MCF 10A (cell line): ENCODE measurements at regions not wholly inside any gene's neighbourhood (a gene's known extent, or its start where the extent isn't known, plus 50 kb on each side); places are given as distances from the start of the nearest gene placed in this dataset.
A peak's percentile ranks its signal among the peaks of the same experiment; 100 is the strongest.

Experiments
- BruUV-seq: library from RNA; stranded (reverse); fragments of 400-500 nt; replicated peaks from 2 replicates; lab custom pipeline; 2021; lab: Mats Ljungman, UMichigan
- CTCF ChIA-PET: fragments of 300-600 bp; sonication (Branson Sonifier 250); formaldehyde crosslinking; extraction: SDS; loops from one replicate; lab custom pipeline; 2021; ENCODE audit warnings: antibody characterized with exemption, inconsistent platforms; lab: Yijun Ruan, JAX
- POLR2A ChIA-PET: fragments of 300-600, 350-650 bp; sonication (Branson Sonifier 250); formaldehyde crosslinking; extraction: SDS; loops from one replicate; lab custom pipeline; 2020; ENCODE audit warnings: antibody characterized with exemption, inconsistent platforms; lab: Yijun Ruan, JAX
- DNase-seq: peaks from one replicate; pipeline ENCODE4 v3.0.0-alpha.2; 2018; ENCODE audit not compliant: unreplicated experiment
- H3K27ac Mint-ChIP-seq: one replicate; pipeline ENCODE4 v1.8.0; 2022; ENCODE audit warnings: mild to moderate bottlenecking, low read depth, mixed read lengths; ENCODE audit not compliant: unreplicated experiment
- H3K27me3 Mint-ChIP-seq: one replicate; pipeline ENCODE4 v1.8.0; 2022; ENCODE audit warnings: mixed read lengths; ENCODE audit not compliant: insufficient read depth, unreplicated experiment
- H3K36me3 Mint-ChIP-seq: one replicate; pipeline ENCODE4 v1.8.0; 2022; ENCODE audit warnings: mild to moderate bottlenecking, moderate library complexity, mixed read lengths; ENCODE audit not compliant: insufficient read depth, unreplicated experiment
- H3K4me1 Mint-ChIP-seq: one replicate; pipeline ENCODE4 v1.8.0; 2022; ENCODE audit warnings: mixed read lengths; ENCODE audit not compliant: insufficient read depth, unreplicated experiment
- H3K4me3 Mint-ChIP-seq: one replicate; pipeline ENCODE4 v1.8.0; 2022; ENCODE audit warnings: mild to moderate bottlenecking, moderate library complexity, mixed read lengths; ENCODE audit not compliant: unreplicated experiment
- H3K9me3 Mint-ChIP-seq: one replicate; pipeline ENCODE4 v1.8.0; 2022; ENCODE audit warnings: mixed read lengths; ENCODE audit not compliant: unreplicated experiment
- intact Hi-C: fragments of 100-400 bp; cut with micrococcal nuclease; formaldehyde crosslinking; loops from 2 replicates; pipeline ENCODE4 v1.14.1; 2022
- TF ChIP-seq, protein P1 (sequence below): fragments of 200-600 bp; IDR thresholded peaks from one replicate; pipeline ENCODE4 v1.8.0; 2022; ENCODE audit warnings: antibody characterized with exemption, mild to moderate bottlenecking; ENCODE audit not compliant: unreplicated experiment

GRCh38 chr5:93192683-93193082 is 388.3 kb downstream of the NR2F1-AS1 start:
- H3K4me3 Mint-ChIP-seq = no peak overlapping the region
- H3K4me1 Mint-ChIP-seq = peaks cover 26% of the 10 kb centered on the region
- DNase-seq = no peak
- H3K36me3 Mint-ChIP-seq = no peaks in the 10 kb centered on the region
- intact Hi-C loops = loop anchor here (1.0 kb wide), 1 partner anchor 157 kb away; no protein-coding TSS in a partner anchor
- no TSS peak for BruUV-seq
- TF ChIP-seq, protein P1, sequence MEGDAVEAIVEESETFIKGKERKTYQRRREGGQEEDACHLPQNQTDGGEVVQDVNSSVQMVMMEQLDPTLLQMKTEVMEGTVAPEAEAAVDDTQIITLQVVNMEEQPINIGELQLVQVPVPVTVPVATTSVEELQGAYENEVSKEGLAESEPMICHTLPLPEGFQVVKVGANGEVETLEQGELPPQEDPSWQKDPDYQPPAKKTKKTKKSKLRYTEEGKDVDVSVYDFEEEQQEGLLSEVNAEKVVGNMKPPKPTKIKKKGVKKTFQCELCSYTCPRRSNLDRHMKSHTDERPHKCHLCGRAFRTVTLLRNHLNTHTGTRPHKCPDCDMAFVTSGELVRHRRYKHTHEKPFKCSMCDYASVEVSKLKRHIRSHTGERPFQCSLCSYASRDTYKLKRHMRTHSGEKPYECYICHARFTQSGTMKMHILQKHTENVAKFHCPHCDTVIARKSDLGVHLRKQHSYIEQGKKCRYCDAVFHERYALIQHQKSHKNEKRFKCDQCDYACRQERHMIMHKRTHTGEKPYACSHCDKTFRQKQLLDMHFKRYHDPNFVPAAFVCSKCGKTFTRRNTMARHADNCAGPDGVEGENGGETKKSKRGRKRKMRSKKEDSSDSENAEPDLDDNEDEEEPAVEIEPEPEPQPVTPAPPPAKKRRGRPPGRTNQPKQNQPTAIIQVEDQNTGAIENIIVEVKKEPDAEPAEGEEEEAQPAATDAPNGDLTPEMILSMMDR = no peak
- H3K27ac Mint-ChIP-seq = no peak overlapping the region
- ChIA-PET CTCF (no interaction called here), POLR2A (no interaction called here)
- no peaks in the 10 kb centered on the region for H3K27me3 Mint-ChIP-seq
- no peaks in the 10 kb centered on the region for H3K9me3 Mint-ChIP-seq

DNA sequence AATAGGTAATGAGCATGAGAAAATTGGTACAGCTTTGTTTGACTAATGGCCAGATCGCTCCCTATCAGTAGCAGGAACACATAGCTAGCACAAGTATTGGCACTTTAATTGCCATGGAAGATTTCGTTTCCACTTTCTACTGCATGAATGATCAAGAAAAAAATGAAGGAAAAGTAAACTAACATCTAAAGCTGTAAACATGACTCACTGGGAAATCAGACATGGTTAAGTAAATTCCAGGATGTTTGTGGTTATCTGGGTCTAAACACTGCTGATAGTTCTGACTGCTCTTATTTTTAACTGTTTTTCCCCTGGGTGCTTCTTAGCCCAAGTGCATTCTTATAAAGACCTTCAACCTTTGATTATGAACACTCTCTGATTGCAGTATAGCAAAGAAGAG is 388.9 kb downstream of the NR2F1-AS1 start:
- no peak overlapping the region for H3K4me3 Mint-ChIP-seq
- intact Hi-C loops = loop anchor here (1.0 kb wide), 1 partner anchor 157 kb away; no protein-coding TSS in a partner anchor
- no peak overlapping the region for H3K27ac Mint-ChIP-seq
- DNase-seq = peak; percentile 77
- ChIA-PET POLR2A (interaction anchor here (0.6 to 1.0 kb wide), 3 partner anchors 30 to 1550 kb away, joined by 3 to 4 read pairs (median 3); no protein-coding TSS in a partner anchor), CTCF (no interaction called here)
- TF ChIP-seq, protein P1 = no peak
- H3K27me3 Mint-ChIP-seq = no peaks in the 10 kb centered on the region
- H3K36me3 Mint-ChIP-seq = no peaks in the 10 kb centered on the region
- peaks cover 26% of the 10 kb centered on the region for H3K4me1 Mint-ChIP-seq
- no TSS peak for BruUV-seq
- H3K9me3 Mint-ChIP-seq = no peaks in the 10 kb centered on the region

- TF ChIP-seq, protein P1 = no peak
- no TSS peak for BruUV-seq
- ChIA-PET POLR2A (interaction anchor here (0.7 to 1.0 kb wide), 2 partner anchors 30 to 196 kb away, joined by 3 to 4 read pairs; no protein-coding TSS in a partner anchor), CTCF (interaction anchor here (0.6 kb wide), 1 partner anchor 390 kb away, joined by 3 read pairs; the partner anchor contains the start of gene NR2F1-AS1)
- no peak overlapping the region for H3K4me3 Mint-ChIP-seq
- peaks cover 30% of the 10 kb centered on the region for H3K4me1 Mint-ChIP-seq
- DNase-seq = peak; percentile 38
- no peaks in the 10 kb centered on the region for H3K9me3 Mint-ChIP-seq
- H3K27me3 Mint-ChIP-seq = no peaks in the 10 kb centered on the region
- no peak overlapping the region for H3K27ac Mint-ChIP-seq
- intact Hi-C loops = no loop called here
- H3K36me3 Mint-ChIP-seq = no peaks in the 10 kb centered on the region
Observed at GRCh38 chr5:93191035-93191817, 389.8 kb downstream of the NR2F1-AS1 start.

DNA sequence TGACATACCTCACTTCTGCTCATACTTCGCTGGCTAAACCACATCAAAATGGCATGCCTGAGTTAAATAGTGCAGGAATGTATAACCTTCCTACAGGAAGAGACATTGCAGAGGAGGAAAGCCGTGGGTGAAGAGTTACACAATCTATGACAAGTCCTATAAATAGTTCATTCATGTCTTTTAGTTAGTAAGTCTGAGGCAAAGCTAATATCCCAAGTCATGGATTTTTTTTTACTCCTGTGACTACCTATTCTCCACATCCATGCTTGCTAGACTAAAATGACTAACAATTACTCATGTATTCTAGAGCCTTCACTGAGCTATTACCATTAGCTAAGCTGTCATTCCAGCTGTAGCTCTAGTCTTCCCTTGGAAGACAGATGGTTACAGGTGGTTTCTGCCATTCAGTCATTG is 391.3 kb downstream of the NR2F1-AS1 start:
- DNase-seq = peak; percentile 85
- CTCF ChIA-PET = interaction anchor here (0.5 to 0.8 kb wide), 3 partner anchors 97 to 1547 kb away, joined by 3 read pairs; no protein-coding TSS in a partner anchor
- intact Hi-C loops = loop anchor here (10.0 kb wide), 1 partner anchor 105 kb away; no protein-coding TSS in a partner anchor
- POLR2A ChIA-PET = interaction anchor here (0.7 to 1.6 kb wide), 2 partner anchors 170 to 527 kb away, joined by 3 to 6 read pairs; no protein-coding TSS in a partner anchor
- Mint-ChIP-seq H3K27ac (no peak overlapping the region), H3K27me3 (no peaks in the 10 kb centered on the region), H3K9me3 (no peaks in the 10 kb centered on the region), H3K36me3 (no peaks in the 10 kb centered on the region), H3K4me3 (no peak overlapping the region), H3K4me1 (peaks cover 35% of the 10 kb centered on the region)
- BruUV-seq = no TSS peak
- TF ChIP-seq, protein P1 = no peak
